ENCODE measurements at regions not wholly inside any gene's neighbourhood (a gene's known extent, or its start where the extent isn't known, plus 50 kb on each side); places are given as distances from the start of the nearest gene placed in this dataset.

- TF ChIP-seq CTCF (IDR thresholded peaks at IDR 0.05) = no peak
- TF ChIP-seq POLR2A (IDR thresholded peaks at IDR 0.05) = no peak
Observed at GRCh38 chr6:43912116-43912577, 142.1 kb downstream of the VEGFA start.
